ENCODE measurements at regions not wholly inside any gene's neighbourhood (a gene's known extent, or its start where the extent isn't known, plus 50 kb on each side); places are given as distances from the start of the nearest gene placed in this dataset.

DNA sequence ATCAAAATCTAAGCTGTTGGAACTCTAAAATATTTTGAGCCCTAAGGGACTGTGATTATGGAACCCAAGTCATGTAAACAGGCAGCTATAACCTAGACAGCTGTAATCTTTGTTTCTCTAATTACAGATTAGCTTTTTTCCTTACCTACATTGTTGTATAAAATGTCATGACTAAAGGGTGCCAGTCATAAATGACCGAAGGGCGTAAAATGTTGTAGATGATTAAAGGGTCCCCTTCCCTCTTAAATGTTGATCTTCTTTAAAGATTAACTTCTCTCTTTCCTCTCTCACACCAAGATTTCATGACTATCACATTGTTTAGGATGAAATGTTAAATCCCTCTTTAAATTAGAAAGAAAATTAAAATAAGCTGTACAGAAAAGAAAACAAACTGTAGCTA, 659.4 kb upstream of the NR3C2 start:
- Histone ChIP-seq H3K4me1 (ENCODE audit: control insufficient read depth, insufficient read depth, low read length) (no peaks in the 10 kb centered on the region), H3K27ac (ENCODE audit: extremely low read depth, low read depth, low read length) (no peak overlapping the region), H3K36me3 (ENCODE audit: control insufficient read depth in 2 of 2, insufficient read depth in 1 of 2, low read length in 2 of 2) (no peaks in the 10 kb centered on the region), H3K4me3 (ENCODE audit: low read depth, low read length) (no peak overlapping the region), H3K9me3 (ENCODE audit: control insufficient read depth, insufficient read depth, low read depth, low read length) (no peaks in the 10 kb centered on the region)
- ChIA-PET POLR2A (no interaction called here), CTCF (no interaction called here)
- TF ChIP-seq ZNF157 (tag by site-specific recombination; IDR thresholded peaks at IDR 0.05) (no peak), ZBTB17 (tag by site-specific recombination; IDR thresholded peaks at IDR 0.05) (no peak), ZNF138 (tag by site-specific recombination; IDR thresholded peaks at IDR 0.05; ENCODE audit: borderline replicate concordance) (no peak), YY1 (tag by site-specific recombination; IDR thresholded peaks at IDR 0.05) (no peak), ZNF76 (tag by site-specific recombination; IDR thresholded peaks at IDR 0.05; ENCODE audit: borderline replicate concordance, low read depth) (no peak), ZNF148 (tag by site-specific recombination; IDR thresholded peaks at IDR 0.05; ENCODE audit: borderline replicate concordance) (no peak), ZNF660 (tag by site-specific recombination; IDR thresholded peaks at IDR 0.05) (no peak), ZNF639 (tag by site-specific recombination; IDR thresholded peaks at IDR 0.05) (no peak), ZNF670 (tag by site-specific recombination; IDR thresholded peaks at IDR 0.05; ENCODE audit: low read depth) (no peak), ZNF707 (tag by site-specific recombination; IDR thresholded peaks at IDR 0.05) (no peak), ZNF600 (tag by site-specific recombination; IDR thresholded peaks at IDR 0.05) (no peak), KLF10 (tag by site-specific recombination; IDR thresholded peaks at IDR 0.05) (no peak), ZNF596 (tag by site-specific recombination; IDR thresholded peaks at IDR 0.05) (no peak), ZNF221 (tag by site-specific recombination; IDR thresholded peaks at IDR 0.05; ENCODE audit: borderline replicate concordance) (no peak), ZNF704 (tag by site-specific recombination; IDR thresholded peaks at IDR 0.05) (no peak), SP2 (tag by site-specific recombination; IDR thresholded peaks at IDR 0.05) (no peak), ZNF394 (tag by site-specific recombination; IDR thresholded peaks at IDR 0.05; ENCODE audit: borderline replicate concordance) (no peak), ZNF280D (tag by site-specific recombination; IDR thresholded peaks at IDR 0.05) (no peak)
- TF ChIP-seq, protein P1, sequence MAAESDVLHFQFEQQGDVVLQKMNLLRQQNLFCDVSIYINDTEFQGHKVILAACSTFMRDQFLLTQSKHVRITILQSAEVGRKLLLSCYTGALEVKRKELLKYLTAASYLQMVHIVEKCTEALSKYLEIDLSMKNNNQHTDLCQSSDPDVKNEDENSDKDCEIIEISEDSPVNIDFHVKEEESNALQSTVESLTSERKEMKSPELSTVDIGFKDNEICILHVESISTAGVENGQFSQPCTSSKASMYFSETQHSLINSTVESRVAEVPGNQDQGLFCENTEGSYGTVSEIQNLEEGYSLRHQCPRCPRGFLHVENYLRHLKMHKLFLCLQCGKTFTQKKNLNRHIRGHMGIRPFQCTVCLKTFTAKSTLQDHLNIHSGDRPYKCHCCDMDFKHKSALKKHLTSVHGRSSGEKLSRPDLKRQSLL (tag by site-specific recombination; IDR thresholded peaks at IDR 0.05) = no peak
- TF ChIP-seq, protein P2, sequence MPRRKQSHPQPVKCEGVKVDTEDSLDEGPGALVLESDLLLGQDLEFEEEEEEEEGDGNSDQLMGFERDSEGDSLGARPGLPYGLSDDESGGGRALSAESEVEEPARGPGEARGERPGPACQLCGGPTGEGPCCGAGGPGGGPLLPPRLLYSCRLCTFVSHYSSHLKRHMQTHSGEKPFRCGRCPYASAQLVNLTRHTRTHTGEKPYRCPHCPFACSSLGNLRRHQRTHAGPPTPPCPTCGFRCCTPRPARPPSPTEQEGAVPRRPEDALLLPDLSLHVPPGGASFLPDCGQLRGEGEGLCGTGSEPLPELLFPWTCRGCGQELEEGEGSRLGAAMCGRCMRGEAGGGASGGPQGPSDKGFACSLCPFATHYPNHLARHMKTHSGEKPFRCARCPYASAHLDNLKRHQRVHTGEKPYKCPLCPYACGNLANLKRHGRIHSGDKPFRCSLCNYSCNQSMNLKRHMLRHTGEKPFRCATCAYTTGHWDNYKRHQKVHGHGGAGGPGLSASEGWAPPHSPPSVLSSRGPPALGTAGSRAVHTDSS (tag by site-specific recombination; IDR thresholded peaks at IDR 0.05) = no peak
